A549 (cell line): ENCODE measurements at regions not wholly inside any gene's neighbourhood (a gene's known extent, or its start where the extent isn't known, plus 50 kb on each side); places are given as distances from the start of the nearest gene placed in this dataset.

Experiments
- CTCF ChIP-seq: fragments of >200 bp; sonication (Bioruptor Twin); formaldehyde crosslinking; IDR thresholded peaks from 3 replicates; pipeline ENCODE4 v1.5.1; 2016
- ESRRA ChIP-seq: fragments of 150-350 bp; IDR thresholded peaks from 2 replicates; pipeline ENCODE4 v1.6.1; 2014; ENCODE audit warnings: mild to moderate bottlenecking, low read length, borderline replicate concordance
- GATA3 ChIP-seq: IDR thresholded peaks from 2 replicates; pipeline ENCODE4 v1.6.1; 2012; ENCODE audit warnings: borderline replicate concordance
- KDM1A ChIP-seq: fragments of 200-600 bp; sonication (generic); IDR thresholded peaks from 2 replicates; pipeline ENCODE4 v1.6.1; 2016; ENCODE audit warnings: low read depth, mild to moderate bottlenecking
- KDM5A ChIP-seq: fragments of 200-600 bp; sonication (generic); IDR thresholded peaks from 2 replicates; pipeline ENCODE4 v1.6.1; 2016; ENCODE audit warnings: antibody characterized with exemption, mild to moderate bottlenecking
- PBX3 ChIP-seq: IDR thresholded peaks from 2 replicates; pipeline ENCODE4 v1.6.1; 2012
- PHF8 ChIP-seq: fragments of 200-600 bp; sonication (generic); IDR thresholded peaks from 2 replicates; pipeline ENCODE4 v1.6.1; 2016; ENCODE audit warnings: low read depth, mild to moderate bottlenecking, antibody characterized with exemption, moderate library complexity, borderline replicate concordance
- RAD21 ChIP-seq, 2 experiments: fragments of >200 bp in 1 of 2; sonication (Bioruptor Twin) in 1 of 2; formaldehyde crosslinking in 1 of 2; IDR thresholded peaks in 1 of 2; conservative IDR thresholded peaks in 1 of 2; 2 replicates in 1 of 2; 3 replicates in 1 of 2; pipeline ENCODE4 v1.6.1; 2012 to 2018; ENCODE audit warnings: inconsistent platforms in 1 of 2
- REST ChIP-seq: fragments of 200-600 bp; sonication (generic); IDR thresholded peaks from 2 replicates; pipeline ENCODE4 v1.6.1; 2016; ENCODE audit warnings: antibody characterized with exemption, mild to moderate bottlenecking, moderate library complexity
- SMC3 ChIP-seq: fragments of >200 bp; sonication (Bioruptor Twin); formaldehyde crosslinking; IDR thresholded peaks from 3 replicates; pipeline ENCODE4 v1.6.1; 2018; ENCODE audit warnings: inconsistent platforms
- TP53 ChIP-seq: fragments of 250-450 bp; sonication (Bioruptor Pico); IDR thresholded peaks from 2 replicates; pipeline ENCODE4 v1.5.0; 2021; ENCODE audit warnings: mild to moderate bottlenecking, moderate library complexity
- ZFP36 ChIP-seq: fragments of 450-650 bp; IDR thresholded peaks from 2 replicates; pipeline ENCODE4 v1.6.1; 2014; ENCODE audit warnings: borderline replicate concordance; ENCODE audit not compliant: partially characterized antibody

- no peak for TF ChIP-seq CTCF
- TF ChIP-seq PBX3, result no peak
- TF ChIP-seq PHF8, result no peak
- no peak for TF ChIP-seq TP53 (CRISPR knock-in tag)
- TF ChIP-seq ZFP36, result no peak
- TF ChIP-seq GATA3, result no peak
- TF ChIP-seq RAD21 (conservative IDR thresholded peaks at IDR 0.05 in 1 of 2, IDR thresholded peaks at IDR 0.05 in 1 of 2), result no peak
- no peak for TF ChIP-seq ESRRA
- no peak for TF ChIP-seq SMC3
- TF ChIP-seq KDM1A, result no peak
- no peak for TF ChIP-seq REST
- TF ChIP-seq KDM5A, result no peak
Observed at GRCh38 chr9:7560669-7561305, 238.8 kb downstream of the DMAC1 start.
